ENCODE measurements at regions not wholly inside any gene's neighbourhood (a gene's known extent, or its start where the extent isn't known, plus 50 kb on each side); places are given as distances from the start of the nearest gene placed in this dataset.
"Not testable (repeated sequence)": the region's sequence is repeated elsewhere in the genome, so short reads cannot be mapped to it uniquely, and the experiment has no call there.

- ChIA-PET CTCF (no interaction called here), POLR2A (no interaction called here)
- no peak overlapping the region for H3K27ac ChIP-seq (ENCODE audit: low read depth, low read length)
- no peaks in the 10 kb centered on the region; the same call in 1 of the 2 replicates for H3K9me3 ChIP-seq (ENCODE audit: control insufficient read depth, insufficient read depth, low read length)
- no peak for DNase-seq (ENCODE audit: low read depth, low spot score)
- H3K4me3 ChIP-seq (ENCODE audit: low read depth, low read length) = no peak overlapping the region
- H3K27me3 ChIP-seq (ENCODE audit: control insufficient read depth, insufficient read depth, low read length) = no peaks in the 10 kb centered on the region
- no peak for TF ChIP-seq CTCF (IDR thresholded peaks at IDR 0.05; ENCODE audit: low read depth, low read length)
Observed at GRCh38 chr5:96312383-96312782, 120.7 kb downstream of the PCSK1 start.

- H3K4me3 ChIP-seq (ENCODE audit: low read depth, low read length); H3K27me3 ChIP-seq (ENCODE audit: control insufficient read depth, insufficient read depth, low read length); POLR2A ChIA-PET; H3K27ac ChIP-seq (ENCODE audit: low read depth, low read length); DNase-seq (ENCODE audit: low read depth, low spot score); CTCF ChIA-PET; H3K9me3 ChIP-seq (ENCODE audit: control insufficient read depth, insufficient read depth, low read length): not testable (repeated sequence)
Observed at GRCh38 chr5:96307047-96307446, 126.0 kb downstream of the PCSK1 start.

GRCh38 chr5:96302174-96302738, 130.8 kb downstream of the PCSK1 start:
- POLR2A ChIA-PET = no interaction called here
- CTCF ChIA-PET = no interaction called here
- Histone ChIP-seq H3K27me3 (ENCODE audit: control insufficient read depth, insufficient read depth, low read length) (no peaks in the 10 kb centered on the region), H3K9me3 (ENCODE audit: control insufficient read depth, insufficient read depth, low read length) (peaks cover 8% of the 10 kb centered on the region), H3K27ac (ENCODE audit: low read depth, low read length) (no peak overlapping the region), H3K4me3 (ENCODE audit: low read depth, low read length) (no peak overlapping the region)
- no peak for DNase-seq (ENCODE audit: low read depth, low spot score)
- no peak for TF ChIP-seq CTCF (IDR thresholded peaks at IDR 0.05; ENCODE audit: low read depth, low read length)

GRCh38 chr5:96300976-96301375, 132.1 kb downstream of the PCSK1 start:
- CTCF ChIA-PET = no interaction called here
- no peaks in the 10 kb centered on the region for H3K27me3 ChIP-seq (ENCODE audit: control insufficient read depth, insufficient read depth, low read length)
- no peak for DNase-seq (ENCODE audit: low read depth, low spot score)
- TF ChIP-seq CTCF (IDR thresholded peaks at IDR 0.05; ENCODE audit: low read depth, low read length) = no peak
- H3K4me3 ChIP-seq (ENCODE audit: low read depth, low read length) = no peak overlapping the region
- POLR2A ChIA-PET = no interaction called here
- H3K9me3 ChIP-seq (ENCODE audit: control insufficient read depth, insufficient read depth, low read length) = peaks cover 8% of the 10 kb centered on the region
- H3K27ac ChIP-seq (ENCODE audit: low read depth, low read length) = no peak overlapping the region

- ChIA-PET CTCF (interaction anchor here (0.7 to 4.5 kb wide), 3 partner anchors 38 to 340 kb away, joined by 3 to 22 read pairs (median 3); no protein-coding TSS in a partner anchor), POLR2A (interaction anchor here (0.7 to 3.4 kb wide), 13 partner anchors 27 to 439 kb away, joined by 3 to 18 read pairs (median 7); no protein-coding TSS in a partner anchor)
- peaks cover 8% of the 10 kb centered on the region for H3K9me3 ChIP-seq (ENCODE audit: control insufficient read depth, insufficient read depth, low read length)
- no peak for TF ChIP-seq CTCF (IDR thresholded peaks at IDR 0.05; ENCODE audit: low read depth, low read length)
- H3K27ac ChIP-seq (ENCODE audit: low read depth, low read length) = peak overlapping the region; percentile 85
- no peaks in the 10 kb centered on the region for H3K27me3 ChIP-seq (ENCODE audit: control insufficient read depth, insufficient read depth, low read length)
- peak; percentile 98 for DNase-seq (ENCODE audit: low read depth, low spot score)
- no peak overlapping the region for H3K4me3 ChIP-seq (ENCODE audit: low read depth, low read length)
Observed at GRCh38 chr5:96297867-96298266, 135.2 kb downstream of the PCSK1 start.
